Neuronal stem cell (in vitro differentiated cells): ENCODE measurements at regions not wholly inside any gene's neighbourhood (a gene's known extent, or its start where the extent isn't known, plus 50 kb on each side); places are given as distances from the start of the nearest gene placed in this dataset.

ENCODE experiments used
- DNase-seq: peaks from one replicate; pipeline ENCODE4 v3.0.0-alpha.2; 2013; ENCODE audit warnings: low spot score
- H2AFZ ChIP-seq: one replicate; pipeline ENCODE4 v1.6.1; 2013; ENCODE audit warnings: mild to moderate bottlenecking, low read length, inconsistent platforms
- H2AK5ac ChIP-seq: 2 replicates; pipeline ENCODE4 v1.6.1; 2013; ENCODE audit warnings: low read depth, mild to moderate bottlenecking, inconsistent platforms, low read length, moderate library complexity, mixed read lengths
- H2BK120ac ChIP-seq: 2 replicates; pipeline ENCODE4 v1.6.1; 2013; ENCODE audit warnings: low read depth, mild to moderate bottlenecking, inconsistent platforms, low read length, moderate library complexity, mixed read lengths
- H2BK12ac ChIP-seq: one replicate; pipeline ENCODE4 v1.6.1; 2013; ENCODE audit warnings: low read length, inconsistent platforms
- H2BK15ac ChIP-seq: 2 replicates; pipeline ENCODE4 v1.6.1; 2013; ENCODE audit warnings: mild to moderate bottlenecking, low read length, inconsistent platforms, mixed read lengths
- H2BK5ac ChIP-seq: one replicate; pipeline ENCODE4 v1.6.1; 2013; ENCODE audit warnings: inconsistent platforms, mild to moderate bottlenecking, low read length, moderate library complexity
- H3K14ac ChIP-seq: one replicate; pipeline ENCODE4 v1.6.1; 2013; ENCODE audit warnings: low read length, inconsistent platforms
- H3K18ac ChIP-seq: 2 replicates; pipeline ENCODE4 v1.6.1; 2013; ENCODE audit warnings: low read length, inconsistent platforms
- H3K23ac ChIP-seq: 2 replicates; pipeline ENCODE4 v1.6.1; 2013; ENCODE audit warnings: low read depth, mild to moderate bottlenecking, mixed read lengths, low read length, inconsistent platforms; ENCODE audit not compliant: poor library complexity
- H3K27ac ChIP-seq: replicated peaks from 3 replicates; pipeline ENCODE4 v1.5.1; 2013; ENCODE audit warnings: low read length, inconsistent platforms
- H3K27me3 ChIP-seq, 3 experiments: 2 replicates each; pipeline ENCODE4 v1.6.1; 2013; ENCODE audit warnings: low read length in 3 of 3, mild to moderate bottlenecking in 2 of 3, inconsistent platforms in 1 of 3, low read depth in 1 of 3, mixed read lengths in 1 of 3, moderate library complexity in 1 of 3; ENCODE audit not compliant: control insufficient read depth in 3 of 3, insufficient read depth in 3 of 3
- H3K36me3 ChIP-seq, 2 donors: replicated peaks in 1 of 2; 2 replicates each; pipeline ENCODE4 v1.6.1; 2013; ENCODE audit warnings: low read length in 2 of 2; ENCODE audit not compliant: control insufficient read depth in 2 of 2, insufficient read depth in 2 of 2
- H3K4ac ChIP-seq: 2 replicates; pipeline ENCODE4 v1.6.1; 2013; ENCODE audit warnings: inconsistent platforms, mild to moderate bottlenecking, low read length, moderate library complexity
- H3K4me1 ChIP-seq, 2 donors: 1 replicate in 1 of 2; 2 replicates in 1 of 2; pipeline ENCODE4 v1.6.1; 2013; ENCODE audit warnings: low read length in 2 of 2, low read depth in 1 of 2; ENCODE audit not compliant: control insufficient read depth in 2 of 2, insufficient read depth in 1 of 2
- H3K4me2 ChIP-seq: one replicate; pipeline ENCODE4 v1.6.1; 2013; ENCODE audit warnings: mild to moderate bottlenecking, low read length, inconsistent platforms; ENCODE audit not compliant: insufficient read depth, poor library complexity, severe bottlenecking
- H3K4me3 ChIP-seq, 2 donors: 2 replicates each; pipeline ENCODE4 v1.5.1; 2013; ENCODE audit warnings: low read length in 2 of 2, mild to moderate bottlenecking in 2 of 2, inconsistent platforms in 1 of 2, moderate library complexity in 1 of 2
- H3K79me1 ChIP-seq: one replicate; pipeline ENCODE4 v1.6.1; 2013; ENCODE audit warnings: low read depth, mild to moderate bottlenecking, inconsistent platforms, low read length, moderate library complexity
- H3K9ac ChIP-seq: one replicate; pipeline ENCODE4 v1.6.1; 2013; ENCODE audit warnings: mild to moderate bottlenecking, low read depth, low read length, inconsistent platforms; ENCODE audit not compliant: poor library complexity
- H3K9me3 ChIP-seq, 2 donors: replicated peaks in 1 of 2; 2 replicates each; pipeline versions ENCODE3 to v1.6.1; 2013; ENCODE audit warnings: low read length in 2 of 2, mild to moderate bottlenecking in 2 of 2, inconsistent platforms in 1 of 2, low read depth in 1 of 2, mixed read lengths in 1 of 2, moderate library complexity in 1 of 2; ENCODE audit not compliant: control insufficient read depth in 2 of 2, insufficient read depth in 1 of 2
- H4K8ac ChIP-seq: one replicate; pipeline ENCODE4 v1.6.1; 2013; ENCODE audit warnings: low read depth, mild to moderate bottlenecking, inconsistent platforms, low read length, moderate library complexity
- H4K91ac ChIP-seq: one replicate; pipeline ENCODE4 v1.6.1; 2013; ENCODE audit warnings: low read length, low read depth, mild to moderate bottlenecking, inconsistent platforms; ENCODE audit not compliant: poor library complexity
- WGBS, 2 donors: extraction: QIAGEN DNeasy Blood & Tissue Kit; methylation state at CpG; one replicate each; pipeline ENCODE4 v1.1.7; 2013; ENCODE audit warnings: missing lambda C conversion rate in 2 of 2, mixed read lengths in 1 of 2; ENCODE audit not compliant: insufficient read length in 2 of 2, insufficient replicate concordance in 1 of 2; ENCODE audit errors: extremely low coverage in 2 of 2; 5-methylcytosine and 5-hydroxymethylcytosine counted together

- Histone ChIP-seq H3K4me2 (no peak overlapping the region), H3K36me3 (no peaks in the 10 kb centered on the region), H2AFZ (peak overlapping the region; percentile 52), H3K4me3 (no peak overlapping the region), H2BK120ac (no peak overlapping the region), H2AK5ac (no peak overlapping the region), H3K23ac (no peak overlapping the region), H3K27me3 (peaks cover 0 to 2% (median 0%) of the 10 kb centered on the region in 3 experiments), H2BK12ac (no peak overlapping the region), H3K4me1 (peaks cover 2 to 6% of the 10 kb centered on the region in 2 donors), H4K8ac (no peak overlapping the region), H3K14ac (no peak overlapping the region), H4K91ac (no peak overlapping the region), H3K4ac (no peak overlapping the region), H3K9ac (no peak overlapping the region), H3K79me1 (no peaks in the 10 kb centered on the region), H2BK5ac (no peak overlapping the region), H3K27ac (no peak overlapping the region), H2BK15ac (no peak overlapping the region), H3K18ac (no peak overlapping the region), H3K9me3 (peaks cover 0 to 2% of the 10 kb centered on the region in 2 donors)
- DNase-seq = no peak
- WGBS, 2 donors = no CpG with 5 or more reads among the region's 12 CpGs
Measured at GRCh38 chr10:3347413-3348182, 175.0 kb upstream of the PITRM1 start.

GRCh38 chr10:3346851-3347250 lies 174.3 kb upstream of the PITRM1 start:
- H3K27me3 ChIP-seq = peaks cover 0 to 2% (median 0%) of the 10 kb centered on the region in 3 experiments
- no peak overlapping the region for H2BK5ac ChIP-seq
- no CpG with 5 or more reads among the region's 10 CpGs for WGBS, 2 donors
- no peak overlapping the region for H3K14ac ChIP-seq
- H3K23ac ChIP-seq = no peak overlapping the region
- H4K8ac ChIP-seq = no peak overlapping the region
- H3K9me3 ChIP-seq = peaks cover 0 to 2% of the 10 kb centered on the region in 2 donors
- H3K4me2 ChIP-seq = no peak overlapping the region
- no peak for DNase-seq
- H2BK120ac ChIP-seq = no peak overlapping the region
- no peak overlapping the region for H2AK5ac ChIP-seq
- H2BK12ac ChIP-seq = no peak overlapping the region
- H3K4me1 ChIP-seq = peaks cover 2 to 6% of the 10 kb centered on the region in 2 donors
- no peak overlapping the region for H3K18ac ChIP-seq
- no peak overlapping the region for H3K4ac ChIP-seq
- peak overlapping the region; percentile 52 for H2AFZ ChIP-seq
- no peak overlapping the region for H3K4me3 ChIP-seq
- H3K79me1 ChIP-seq = no peaks in the 10 kb centered on the region
- H3K36me3 ChIP-seq = no peaks in the 10 kb centered on the region
- no peak overlapping the region for H4K91ac ChIP-seq
- no peak overlapping the region for H2BK15ac ChIP-seq
- no peak overlapping the region for H3K27ac ChIP-seq
- no peak overlapping the region for H3K9ac ChIP-seq

GRCh38 chr10:3342771-3343170 lies 170.2 kb upstream of the PITRM1 start:
- no CpG with 5 or more reads among the region's 3 CpGs for WGBS, 2 donors

GRCh38 chr10:3340127-3340730 lies 167.6 kb upstream of the PITRM1 start:
- Histone ChIP-seq H3K14ac (no peak overlapping the region), H3K23ac (no peak overlapping the region), H2BK15ac (no peak overlapping the region), H3K4ac (no peak overlapping the region), H2BK120ac (no peak overlapping the region), H3K18ac (no peak overlapping the region), H2AFZ (peak overlapping the region; percentile 68), H3K79me1 (no peaks in the 10 kb centered on the region), H2BK5ac (no peak overlapping the region), H4K8ac (no peak overlapping the region), H2AK5ac (no peak overlapping the region), H4K91ac (no peak overlapping the region), H3K27ac (no peak overlapping the region), H3K4me1 (peaks cover 0 to 7% of the 10 kb centered on the region in 2 donors), H3K4me3 (no peak overlapping the region), H3K9me3 (no peaks in the 10 kb centered on the region), H3K9ac (no peak overlapping the region), H2BK12ac (no peak overlapping the region), H3K27me3 (no peaks in the 10 kb centered on the region), H3K36me3 (no peaks in the 10 kb centered on the region), H3K4me2 (no peak overlapping the region)
- no peak for DNase-seq
- no CpG with 5 or more reads among the region's 11 CpGs for WGBS, 2 donors

More at GRCh38 chr10:3342771-3343170, 170.2 kb upstream of the PITRM1 start:
- H3K4me3 ChIP-seq = no peak overlapping the region
- H3K23ac ChIP-seq = no peak overlapping the region
- H3K4ac ChIP-seq = no peak overlapping the region
- peaks cover 6% of the 10 kb centered on the region in 2 donors for H3K4me1 ChIP-seq
- no peaks in the 10 kb centered on the region for H3K36me3 ChIP-seq
- H4K91ac ChIP-seq = no peak overlapping the region
- H2AFZ ChIP-seq = no peak overlapping the region
- no peak overlapping the region for H3K27ac ChIP-seq
- H2BK12ac ChIP-seq = no peak overlapping the region
- H3K79me1 ChIP-seq = no peaks in the 10 kb centered on the region
- H3K27me3 ChIP-seq = peaks cover 0 to 2% (median 0%) of the 10 kb centered on the region in 3 experiments
- no peak overlapping the region for H2AK5ac ChIP-seq
- no peak overlapping the region for H3K4me2 ChIP-seq
- H2BK120ac ChIP-seq = no peak overlapping the region
- H3K9me3 ChIP-seq = no peaks in the 10 kb centered on the region
- DNase-seq = no peak
- no peak overlapping the region for H2BK15ac ChIP-seq
- no peak overlapping the region for H3K9ac ChIP-seq
- H3K14ac ChIP-seq = no peak overlapping the region
- no peak overlapping the region for H4K8ac ChIP-seq
- H3K18ac ChIP-seq = no peak overlapping the region
- H2BK5ac ChIP-seq = no peak overlapping the region
